HL-60 (cell line): ENCODE measurements at regions not wholly inside any gene's neighbourhood (a gene's known extent, or its start where the extent isn't known, plus 50 kb on each side); places are given as distances from the start of the nearest gene placed in this dataset.

Source experiments
- DNase-seq, 2 experiments: peaks; one replicate each; pipeline ENCODE4 v3.0.0-alpha.2; 2010 to 2020; ENCODE audit warnings: low read depth in 1 of 2, low spot score in 1 of 2
- H3K27ac ChIP-seq: fragments of 250-450 bp; sonication (Bioruptor Pico); replicated peaks from 2 replicates; pipeline ENCODE4 v1.5.1; 2020; ENCODE audit warnings: mild to moderate bottlenecking, moderate library complexity
- H3K27me3 ChIP-seq: fragments of 250-450 bp; sonication (Bioruptor Pico); 2 replicates; pipeline ENCODE4 v1.5.1; 2021; ENCODE audit warnings: mild to moderate bottlenecking, moderate library complexity; ENCODE audit not compliant: insufficient read depth, poor library complexity, severe bottlenecking
- H3K4me3 ChIP-seq: replicated peaks from 2 replicates; pipeline ENCODE4 v1.5.1; 2011; ENCODE audit warnings: mild to moderate bottlenecking, control low read depth, low read length; ENCODE audit not compliant: insufficient read depth
- CTCF ChIP-seq: IDR thresholded peaks from one replicate; pipeline ENCODE4 v1.5.1; 2011; ENCODE audit warnings: low read length, control low read depth, inconsistent platforms; ENCODE audit not compliant: insufficient read depth
- GABPA ChIP-seq: IDR thresholded peaks from 2 replicates; pipeline ENCODE4 v1.6.1; 2012; ENCODE audit warnings: low read depth
- POLR2AphosphoS5 ChIP-seq: IDR thresholded peaks from 2 replicates; pipeline ENCODE4 v1.6.1; 2012; ENCODE audit warnings: low read depth
- REST ChIP-seq: IDR thresholded peaks from 2 replicates; pipeline ENCODE4 v1.6.1; 2012; ENCODE audit warnings: low read depth; ENCODE audit not compliant: insufficient replicate concordance
- SPI1 ChIP-seq: IDR thresholded peaks from 2 replicates; pipeline ENCODE4 v1.6.1; 2012; ENCODE audit warnings: low read depth, mild to moderate bottlenecking, borderline replicate concordance

DNA sequence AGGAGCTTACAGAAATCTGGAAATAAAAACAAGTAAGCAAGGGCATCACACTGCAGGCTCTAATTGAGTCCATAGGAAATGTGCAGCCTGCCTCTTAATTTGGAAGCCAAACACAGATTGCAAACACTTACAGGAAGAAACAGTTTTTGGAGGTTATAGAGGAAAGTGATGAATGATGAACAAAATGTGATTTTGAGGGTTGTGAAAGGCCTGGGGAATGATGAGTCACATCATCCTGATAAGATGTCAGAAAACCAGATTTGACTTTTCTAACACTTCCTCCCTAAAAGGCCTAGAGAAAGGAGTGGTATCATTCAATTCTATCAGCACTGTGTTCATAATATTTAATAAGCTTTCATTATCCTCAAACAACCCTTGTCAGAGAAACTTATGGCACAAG lies 96.6 kb upstream of the POU2AF2 start:
- no peak for TF ChIP-seq SPI1
- TF ChIP-seq GABPA, result no peak
- no peak for TF ChIP-seq CTCF
- TF ChIP-seq POLR2AphosphoS5, result no peak
- TF ChIP-seq REST, result no peak
- no peak for DNase-seq
- Histone ChIP-seq H3K27ac (no peak overlapping the region), H3K4me3 (no peak overlapping the region), H3K27me3 (no peaks in the 10 kb centered on the region)

- no peak for TF ChIP-seq CTCF
- TF ChIP-seq REST, result no peak
- TF ChIP-seq POLR2AphosphoS5, result no peak
- no peak for TF ChIP-seq SPI1
- no peak for TF ChIP-seq GABPA
- DNase-seq, result no peak
- no peaks in the 10 kb centered on the region for H3K27me3 ChIP-seq
- H3K27ac ChIP-seq, result no peak overlapping the region
- no peak overlapping the region for H3K4me3 ChIP-seq
These were observed 97.4 kb upstream of the POU2AF2 start for GRCh38 chr11:111148121-111148520.

DNA sequence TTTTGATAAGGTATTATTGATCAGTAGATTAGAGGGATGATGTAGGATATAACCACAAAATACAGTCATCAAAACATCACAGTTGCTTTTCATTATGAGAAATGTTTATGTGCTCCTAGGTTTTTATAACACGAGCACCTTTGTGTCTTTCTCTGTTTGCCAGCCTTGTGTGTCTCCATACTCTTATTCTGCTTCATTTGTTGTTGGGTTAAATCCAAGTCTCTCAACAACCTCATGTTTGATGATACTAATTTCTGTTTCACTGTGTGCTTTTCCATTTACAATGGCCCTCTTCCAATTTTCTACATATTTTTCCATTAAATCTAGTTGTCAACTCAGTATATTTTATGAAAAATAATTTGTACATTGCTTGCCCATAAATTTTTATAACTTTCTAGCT lies 107.7 kb upstream of the POU2AF2 start:
- no peak for TF ChIP-seq SPI1
- TF ChIP-seq CTCF, result no peak
- no peak for TF ChIP-seq REST
- no peak for TF ChIP-seq POLR2AphosphoS5
- no peak for TF ChIP-seq GABPA
- no peak overlapping the region for H3K4me3 ChIP-seq
- H3K27ac ChIP-seq, result no peak overlapping the region
- no peaks in the 10 kb centered on the region for H3K27me3 ChIP-seq
- no peak for DNase-seq
